Renal pelvis (tissue), 1 donor: ENCODE measurements at regions not wholly inside any gene's neighbourhood (a gene's known extent, or its start where the extent isn't known, plus 50 kb on each side); places are given as distances from the start of the nearest gene placed in this dataset.

Source experiments
- DNase-seq: peaks from one replicate; pipeline ENCODE4 v3.0.0-alpha.2; 2013

GRCh38 chr2:222058819-222059445 lies 239.9 kb downstream of the PAX3 start:
- DNase-seq: no peak

GRCh38 chr2:222057347-222058073 lies 241.3 kb downstream of the PAX3 start:
- DNase-seq: peak; percentile 4

DNA sequence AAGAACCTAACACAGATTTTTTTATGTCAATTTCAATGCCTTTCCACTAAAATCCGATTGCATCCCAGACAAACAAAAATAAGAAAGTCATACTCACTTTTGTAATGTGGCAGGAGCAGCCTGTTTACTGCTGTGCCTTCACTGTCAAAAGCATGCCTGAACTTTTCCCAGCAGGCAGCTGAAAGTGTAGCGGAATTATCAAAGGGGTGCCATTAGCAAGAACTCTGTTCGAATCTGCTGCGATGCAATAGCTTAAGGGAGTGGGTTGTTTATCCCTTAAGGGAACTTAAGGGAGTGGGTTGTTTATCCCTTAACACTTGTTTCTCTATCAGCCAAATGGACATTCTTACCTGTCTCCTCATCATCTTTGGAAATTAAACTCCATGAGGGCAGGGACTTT lies 243.5 kb downstream of the PAX3 start:
- no peak for DNase-seq

- DNase-seq: no peak
Measured at GRCh38 chr2:222054813-222055212, 244.0 kb downstream of the PAX3 start.

DNA sequence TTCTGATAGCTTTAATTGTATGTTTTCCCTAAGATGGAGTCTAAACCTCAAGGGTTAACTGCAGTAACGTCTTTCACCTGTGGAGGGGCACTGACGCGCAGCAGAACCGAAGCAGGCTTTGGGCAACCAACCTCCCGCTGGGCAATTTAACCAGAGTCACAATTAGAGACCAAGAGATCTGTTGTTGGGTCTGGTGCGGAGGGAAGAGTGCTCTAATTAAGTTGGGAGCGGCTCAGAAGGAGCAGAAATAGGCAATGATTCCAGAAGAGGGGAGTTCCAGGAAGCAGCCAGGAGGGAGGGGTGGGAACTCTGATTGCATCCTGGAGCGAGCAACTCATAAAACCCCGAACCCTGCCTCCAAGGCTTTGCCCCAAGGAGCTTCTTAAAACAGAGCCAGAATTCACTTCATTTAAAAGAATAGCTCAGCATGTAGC lies 245.8 kb downstream of the PAX3 start:
- DNase-seq: peak; percentile 5

- DNase-seq: no peak
Measured at GRCh38 chr2:222050981-222051380, 247.8 kb downstream of the PAX3 start.

DNA sequence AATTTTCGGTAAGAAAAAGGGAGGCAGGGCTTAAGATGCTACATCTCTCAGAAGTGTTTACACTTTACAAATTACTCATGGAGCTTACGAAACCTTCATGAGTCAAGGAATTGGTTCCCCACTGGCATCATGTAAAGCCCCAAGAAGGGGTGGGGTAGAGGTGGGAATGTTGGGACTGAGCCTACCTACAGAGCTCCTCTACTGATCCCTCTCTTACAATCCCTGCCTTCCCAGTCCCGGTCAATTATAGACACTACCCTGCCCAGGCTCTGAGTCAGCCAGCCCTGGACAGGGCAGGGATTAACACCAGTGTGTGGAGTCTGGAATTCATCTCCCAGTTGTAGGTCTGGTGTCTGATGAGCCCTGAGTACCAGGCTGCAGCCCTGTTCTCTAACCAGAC lies 248.9 kb downstream of the PAX3 start:
- DNase-seq: no peak

GRCh38 chr2:222043897-222044296 lies 254.9 kb downstream of the PAX3 start:
- no peak for DNase-seq

- no peak for DNase-seq
Measured at GRCh38 chr2:222042666-222043065, 256.1 kb downstream of the PAX3 start.

DNA sequence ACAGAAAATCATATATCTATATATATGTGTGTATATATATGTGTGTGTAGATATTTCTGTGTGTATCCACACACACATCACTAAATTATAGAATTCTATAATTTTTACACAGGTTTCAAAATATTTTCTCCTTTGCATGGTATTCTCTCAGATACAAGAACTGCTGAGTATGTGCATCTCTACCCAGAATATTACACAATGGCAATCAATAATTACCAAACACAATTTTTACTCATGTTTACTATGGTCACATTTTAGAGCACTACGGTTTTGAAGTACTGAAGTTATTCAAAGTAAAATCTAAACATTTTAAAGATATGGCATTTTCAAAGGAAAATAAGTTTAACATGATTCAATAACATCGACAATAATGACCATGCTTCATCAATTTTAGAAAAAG lies 258.5 kb downstream of the PAX3 start:
- no peak for DNase-seq

DNA sequence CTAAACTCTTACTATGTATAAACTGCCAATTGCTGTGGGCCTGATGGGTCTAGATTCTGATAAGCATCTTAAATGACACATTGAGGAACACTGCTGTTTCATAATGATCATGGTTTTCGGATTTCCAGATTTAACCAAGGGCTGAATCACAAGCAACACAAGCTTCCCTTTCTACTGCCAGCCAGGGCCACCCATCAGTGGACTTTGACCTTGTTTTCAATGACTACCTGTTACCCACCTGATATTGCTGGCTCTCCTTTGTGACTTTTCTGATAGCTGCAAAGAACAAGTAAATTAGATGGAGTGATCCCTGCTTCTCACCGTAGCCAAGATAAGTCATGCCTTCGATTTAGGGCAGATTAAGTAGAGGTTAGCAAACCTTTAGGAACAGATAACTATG lies 259.0 kb downstream of the PAX3 start:
- DNase-seq: no peak

DNA sequence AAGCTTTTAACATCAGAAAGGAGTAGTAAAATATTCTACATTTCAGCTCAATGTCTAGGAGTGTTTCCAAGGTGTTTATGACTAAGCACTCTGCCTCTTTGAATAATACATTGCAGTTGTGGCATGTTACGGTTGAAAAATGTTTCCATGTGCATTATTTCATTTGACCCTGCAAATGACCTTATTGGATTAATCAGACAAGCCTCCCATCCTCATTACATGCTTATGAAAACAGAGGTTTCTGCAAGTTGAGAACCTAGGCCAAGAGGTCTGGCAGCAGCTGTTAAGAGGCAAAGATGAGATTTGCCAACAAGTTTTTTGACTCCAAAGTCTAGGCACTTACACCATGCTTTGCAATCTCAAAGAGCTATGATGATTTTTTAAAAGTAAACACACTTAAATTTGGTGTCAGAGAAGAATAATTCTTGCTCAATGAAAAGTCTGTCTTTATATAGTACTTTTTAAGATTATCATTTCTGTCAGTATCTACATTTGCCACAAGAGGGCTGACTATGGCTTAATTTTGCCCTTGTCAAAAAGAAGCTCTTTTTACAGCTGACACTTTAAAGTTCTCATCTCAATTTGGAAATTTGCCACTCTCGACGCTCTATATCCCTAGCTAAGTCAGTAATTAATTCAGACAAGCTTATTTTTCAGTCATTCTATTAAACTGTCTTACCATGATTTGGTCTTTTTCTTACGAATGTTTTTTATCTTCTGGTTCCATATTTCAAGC lies 260.6 kb downstream of the PAX3 start:
- no peak for DNase-seq

GRCh38 chr2:222037211-222037610 lies 261.6 kb downstream of the PAX3 start:
- no peak for DNase-seq

GRCh38 chr2:222034058-222034457 lies 264.7 kb downstream of the PAX3 start:
- DNase-seq: no peak

DNA sequence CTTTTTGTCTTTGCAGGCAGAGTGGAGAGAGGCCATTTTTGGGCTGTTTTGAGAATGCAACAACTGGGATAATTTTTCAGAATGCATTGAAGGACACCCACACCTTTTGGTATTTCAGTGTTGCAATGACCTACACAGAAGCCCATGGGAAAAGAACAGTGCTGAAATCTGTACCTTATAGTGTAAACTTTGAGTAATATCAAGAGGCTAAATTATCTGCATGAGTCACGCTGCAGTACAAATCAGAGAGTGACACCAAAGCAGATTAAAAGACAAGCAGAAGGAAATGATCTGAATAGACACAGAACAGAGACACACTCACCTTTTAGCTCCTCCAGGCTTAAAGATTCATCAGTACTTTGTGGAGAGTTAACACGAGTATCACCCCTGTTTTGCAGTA lies 265.3 kb downstream of the PAX3 start:
- DNase-seq: no peak

DNA sequence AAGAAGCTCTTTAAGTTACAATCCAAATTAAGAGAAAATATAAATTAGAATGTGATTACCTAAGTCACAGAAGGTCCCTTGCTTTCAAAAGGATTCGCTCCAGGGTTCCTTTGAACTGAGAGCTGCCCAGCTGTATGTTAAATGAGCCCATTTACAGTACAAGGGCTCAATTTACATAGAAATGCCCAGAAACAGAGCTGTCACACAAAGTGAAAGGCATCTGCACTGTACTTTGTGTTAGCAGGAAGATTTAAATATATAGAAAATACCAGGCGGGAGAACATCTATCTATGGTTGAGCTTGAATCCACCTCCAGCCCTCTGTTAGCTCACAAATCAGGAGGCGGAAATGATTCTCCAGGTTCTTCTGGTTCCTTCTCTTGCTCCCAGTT lies 272.9 kb downstream of the PAX3 start:
- DNase-seq: no peak

GRCh38 chr2:222024932-222025880 lies 273.6 kb downstream of the PAX3 start:
- DNase-seq: peak; percentile 45

GRCh38 chr2:222017252-222017850 lies 281.4 kb downstream of the PAX3 start:
- no peak for DNase-seq

- no peak for DNase-seq
Measured at GRCh38 chr2:222013889-222014288, 284.9 kb downstream of the PAX3 start.

GRCh38 chr2:222000326-222000725 lies 298.5 kb downstream of the PAX3 start:
- DNase-seq: no peak

DNA sequence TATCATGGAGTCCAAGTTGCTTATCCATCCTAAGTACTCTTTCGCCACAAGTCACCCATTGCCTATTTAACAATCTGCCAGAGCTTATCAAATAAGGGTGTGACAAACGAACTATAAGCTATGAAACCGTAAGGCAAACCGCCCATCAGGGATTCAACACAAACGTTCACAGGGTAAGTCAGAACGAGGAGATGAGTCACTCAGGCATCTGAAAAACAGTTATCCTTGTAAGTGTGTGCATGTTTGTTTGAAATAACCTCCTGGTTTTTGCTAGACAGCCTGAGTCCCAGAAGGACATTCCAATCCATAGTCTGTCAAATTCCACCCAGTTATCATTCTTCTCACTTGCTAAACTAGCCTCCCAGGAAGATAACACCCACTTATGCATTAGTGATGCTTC lies 299.1 kb downstream of the PAX3 start:
- no peak for DNase-seq

GRCh38 chr2:221999166-221999565 lies 299.6 kb downstream of the PAX3 start:
- no peak for DNase-seq
